ENCODE measurements at regions not wholly inside any gene's neighbourhood (a gene's known extent, or its start where the extent isn't known, plus 50 kb on each side); places are given as distances from the start of the nearest gene placed in this dataset.

DNA sequence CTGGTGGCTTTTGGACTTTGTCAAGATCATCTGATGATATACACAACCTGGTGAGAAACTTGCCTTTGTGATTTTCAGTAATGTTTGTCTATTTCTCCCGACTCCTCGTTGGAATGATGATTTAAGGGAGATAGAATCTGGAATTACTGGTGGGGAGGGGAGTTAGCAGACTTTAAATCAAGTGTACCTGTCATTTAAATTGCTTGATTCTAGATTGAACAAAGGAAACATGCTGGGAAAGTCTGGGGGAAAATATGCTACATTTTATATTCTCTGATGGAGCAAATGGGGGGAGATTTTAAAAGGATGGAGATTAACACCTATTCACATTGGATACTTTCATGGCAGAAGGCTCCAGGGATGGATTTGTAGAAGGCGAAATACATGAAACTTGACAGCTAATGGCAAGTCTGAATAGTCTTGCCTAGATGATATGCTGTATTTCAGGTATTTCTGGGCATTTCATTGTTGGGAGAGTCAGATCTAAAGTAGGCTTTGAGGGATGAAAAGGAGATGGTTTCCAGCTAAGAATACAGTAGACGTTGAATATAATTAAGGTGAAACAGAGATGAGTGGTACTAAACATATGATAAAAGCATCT lies 189.1 kb upstream of the PDZRN3 start:
- no peaks in the 10 kb centered on the region for H3K27me3 Mint-ChIP-seq (ENCODE audit: low read depth)
- no peak overlapping the region for H3K4me3 Mint-ChIP-seq
- H3K9me3 Mint-ChIP-seq: no peaks in the 10 kb centered on the region
- DNase-seq (ENCODE audit: low read depth, low spot score): no peak
- TF ChIP-seq CTCF (conservative IDR thresholded peaks at IDR 0.05): no peak
- H3K36me3 Mint-ChIP-seq (ENCODE audit: low read depth): no peaks in the 10 kb centered on the region
- H3K4me1 Mint-ChIP-seq: no peaks in the 10 kb centered on the region
- H3K27ac Mint-ChIP-seq (ENCODE audit: unreplicated experiment): no peak overlapping the region

- Mint-ChIP-seq H3K4me3 (no peak overlapping the region), H3K27ac (ENCODE audit: unreplicated experiment) (no peak overlapping the region)
Measured at GRCh38 chr3:73813291-73813690, 188.6 kb upstream of the PDZRN3 start.

DNA sequence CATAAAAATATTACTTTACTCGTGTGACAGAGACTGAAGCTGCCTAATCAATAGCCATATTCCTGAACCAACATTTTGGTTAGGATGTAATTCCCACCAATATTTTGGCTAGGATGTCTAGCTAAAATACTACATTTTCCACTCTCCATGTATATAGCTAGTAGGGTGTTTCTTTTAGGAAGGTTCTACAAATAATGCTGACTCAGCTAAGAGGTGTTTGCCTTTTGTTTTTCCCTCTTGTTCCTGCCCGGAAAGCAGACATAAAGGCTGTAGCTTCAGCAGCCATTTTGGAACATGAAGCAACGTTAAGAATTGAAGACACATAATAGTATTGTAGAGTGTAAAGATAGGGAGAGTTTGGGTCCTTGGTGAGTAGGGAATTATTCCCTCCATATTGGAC lies 187.3 kb upstream of the PDZRN3 start:
- no peak for TF ChIP-seq CTCF (conservative IDR thresholded peaks at IDR 0.05)
- Mint-ChIP-seq H3K36me3 (ENCODE audit: low read depth) (no peaks in the 10 kb centered on the region), H3K27ac (ENCODE audit: unreplicated experiment) (no peak overlapping the region), H3K9me3 (no peaks in the 10 kb centered on the region), H3K4me1 (no peaks in the 10 kb centered on the region), H3K4me3 (no peak overlapping the region), H3K27me3 (ENCODE audit: low read depth) (no peaks in the 10 kb centered on the region)
- DNase-seq (ENCODE audit: low read depth, low spot score): no peak

More at GRCh38 chr3:73813291-73813690, 188.6 kb upstream of the PDZRN3 start:
- no peak for DNase-seq (ENCODE audit: low read depth, low spot score)
- no peaks in the 10 kb centered on the region for H3K27me3 Mint-ChIP-seq (ENCODE audit: low read depth)
- no peak for TF ChIP-seq CTCF (conservative IDR thresholded peaks at IDR 0.05)
- no peaks in the 10 kb centered on the region for H3K9me3 Mint-ChIP-seq
- H3K4me1 Mint-ChIP-seq: no peaks in the 10 kb centered on the region
- no peaks in the 10 kb centered on the region for H3K36me3 Mint-ChIP-seq (ENCODE audit: low read depth)

DNA sequence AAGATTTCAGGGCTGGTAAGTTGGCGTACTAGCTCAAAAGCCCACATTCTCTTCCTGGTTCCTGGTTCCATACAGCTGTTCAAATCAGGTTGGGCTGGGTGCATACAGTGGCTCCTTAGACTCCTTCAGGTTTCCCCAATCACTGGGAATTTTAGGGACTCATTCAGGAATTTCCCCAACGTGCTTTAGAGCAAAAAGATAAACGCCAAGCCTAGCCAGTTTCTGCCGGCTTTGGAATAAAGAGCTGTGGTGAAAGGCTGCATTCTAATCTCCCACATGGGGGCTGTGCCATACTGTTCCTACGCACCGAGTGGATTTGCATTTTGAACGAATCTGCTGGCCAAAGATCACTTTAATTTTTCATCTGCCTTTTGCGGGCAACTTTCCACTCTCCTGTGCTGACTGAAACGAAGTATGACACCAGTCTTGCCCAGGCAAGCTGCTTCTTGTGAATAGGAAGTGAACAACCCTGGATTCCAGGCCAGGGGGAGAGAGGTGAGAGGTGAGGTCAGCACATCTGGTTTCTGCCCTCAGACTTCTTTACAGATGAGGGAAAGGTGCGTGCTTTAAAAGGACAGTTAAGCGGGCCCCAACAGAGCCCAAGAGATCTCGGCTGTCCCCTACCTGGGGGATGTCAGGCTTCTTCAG lies 184.2 kb upstream of the PDZRN3 start:
- Mint-ChIP-seq H3K36me3 (ENCODE audit: low read depth) (no peaks in the 10 kb centered on the region), H3K27ac (ENCODE audit: unreplicated experiment) (no peak overlapping the region), H3K4me3 (no peak overlapping the region), H3K4me1 (no peaks in the 10 kb centered on the region), H3K9me3 (no peaks in the 10 kb centered on the region), H3K27me3 (ENCODE audit: low read depth) (no peaks in the 10 kb centered on the region)
- no peak for DNase-seq (ENCODE audit: low read depth, low spot score)
- TF ChIP-seq CTCF (conservative IDR thresholded peaks at IDR 0.05): no peak

GRCh38 chr3:73805435-73805834 lies 180.7 kb upstream of the PDZRN3 start:
- TF ChIP-seq CTCF (conservative IDR thresholded peaks at IDR 0.05): no peak
- no peak overlapping the region for H3K4me3 Mint-ChIP-seq
- no peak for DNase-seq (ENCODE audit: low read depth, low spot score)
- H3K27ac Mint-ChIP-seq (ENCODE audit: unreplicated experiment): no peak overlapping the region
- no peaks in the 10 kb centered on the region for H3K9me3 Mint-ChIP-seq
- H3K4me1 Mint-ChIP-seq: no peaks in the 10 kb centered on the region
- no peaks in the 10 kb centered on the region for H3K27me3 Mint-ChIP-seq (ENCODE audit: low read depth)
- no peaks in the 10 kb centered on the region for H3K36me3 Mint-ChIP-seq (ENCODE audit: low read depth)
